Calu3 (cell line): ENCODE measurements at regions not wholly inside any gene's neighbourhood (a gene's known extent, or its start where the extent isn't known, plus 50 kb on each side); places are given as distances from the start of the nearest gene placed in this dataset.
"Not testable (repeated sequence)": the region's sequence is repeated elsewhere in the genome, so short reads cannot be mapped to it uniquely, and the experiment has no call there.

ENCODE experiments used
- BruUV-seq: library from RNA; stranded (reverse); fragments of 400-500 nt; replicated peaks from 2 replicates; lab custom pipeline; 2021; lab: Mats Ljungman, UMichigan
- CTCF ChIA-PET: fragments of 300-600 bp; sonication (Branson Sonifier 250); formaldehyde crosslinking; loops from one replicate; lab custom pipeline; 2022; ENCODE audit warnings: antibody characterized with exemption; lab: Charles Lee
- DNase-seq: peaks from one replicate; pipeline ENCODE4 v3.0.0; 2022
- H3K27ac Mint-ChIP-seq: one replicate; pipeline ENCODE4 v1.8.0; 2022; ENCODE audit warnings: mixed read lengths; ENCODE audit not compliant: unreplicated experiment
- H3K27me3 Mint-ChIP-seq: one replicate; pipeline ENCODE4 v1.8.0; 2022; ENCODE audit warnings: mixed read lengths; ENCODE audit not compliant: unreplicated experiment
- H3K36me3 Mint-ChIP-seq: one replicate; pipeline ENCODE4 v1.8.0; 2022; ENCODE audit warnings: mild to moderate bottlenecking, moderate library complexity, mixed read lengths; ENCODE audit not compliant: insufficient read depth, unreplicated experiment
- H3K4me1 Mint-ChIP-seq: one replicate; pipeline ENCODE4 v1.8.0; 2022; ENCODE audit warnings: mild to moderate bottlenecking, low read depth, mixed read lengths; ENCODE audit not compliant: unreplicated experiment
- H3K4me3 Mint-ChIP-seq: one replicate; pipeline ENCODE4 v1.8.0; 2022; ENCODE audit warnings: mild to moderate bottlenecking, low read depth, moderate library complexity, mixed read lengths; ENCODE audit not compliant: unreplicated experiment
- H3K9me3 Mint-ChIP-seq: one replicate; pipeline ENCODE4 v1.8.0; 2022; ENCODE audit warnings: low read depth, mixed read lengths; ENCODE audit not compliant: unreplicated experiment
- intact Hi-C: fragments of 100-400 bp; cut with micrococcal nuclease; formaldehyde crosslinking; loops from one replicate; pipeline ENCODE4 v1.10.0; 2022; ENCODE audit not compliant: unreplicated experiment
- TF ChIP-seq, protein P1 (sequence below): fragments of 200-600 bp; IDR thresholded peaks from one replicate; pipeline ENCODE4 v1.8.0; 2022; ENCODE audit warnings: antibody characterized with exemption; ENCODE audit not compliant: unreplicated experiment

DNA sequence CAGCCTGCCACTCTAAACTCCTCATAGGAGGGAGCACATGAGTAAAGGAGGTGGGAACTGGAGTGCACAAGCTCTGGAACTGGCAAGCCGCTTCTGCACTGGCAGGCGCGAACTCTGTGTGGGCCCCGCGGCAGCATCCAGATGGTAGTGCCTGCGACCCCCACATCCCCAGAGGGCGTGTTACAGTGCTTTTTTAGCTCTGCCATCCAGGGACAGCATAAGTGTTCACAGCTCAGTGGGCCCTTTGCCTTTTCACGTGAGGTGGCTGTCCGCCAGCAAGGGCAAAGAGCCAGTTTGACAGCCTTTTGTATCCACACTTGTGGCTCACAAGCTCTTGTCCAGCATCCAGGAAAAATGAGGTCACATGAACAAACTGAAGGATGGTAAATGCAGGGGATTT lies 581.6 kb upstream of the DIAPH2 start:
- Mint-ChIP-seq H3K9me3 (peaks cover 5% of the 10 kb centered on the region), H3K27ac (no peak overlapping the region), H3K4me1 (no peaks in the 10 kb centered on the region), H3K36me3 (no peaks in the 10 kb centered on the region), H3K27me3 (no peaks in the 10 kb centered on the region), H3K4me3 (no peak overlapping the region)
- intact Hi-C loops = no loop called here
- BruUV-seq = no TSS peak
- CTCF ChIA-PET = no interaction called here
- TF ChIP-seq, protein P1, sequence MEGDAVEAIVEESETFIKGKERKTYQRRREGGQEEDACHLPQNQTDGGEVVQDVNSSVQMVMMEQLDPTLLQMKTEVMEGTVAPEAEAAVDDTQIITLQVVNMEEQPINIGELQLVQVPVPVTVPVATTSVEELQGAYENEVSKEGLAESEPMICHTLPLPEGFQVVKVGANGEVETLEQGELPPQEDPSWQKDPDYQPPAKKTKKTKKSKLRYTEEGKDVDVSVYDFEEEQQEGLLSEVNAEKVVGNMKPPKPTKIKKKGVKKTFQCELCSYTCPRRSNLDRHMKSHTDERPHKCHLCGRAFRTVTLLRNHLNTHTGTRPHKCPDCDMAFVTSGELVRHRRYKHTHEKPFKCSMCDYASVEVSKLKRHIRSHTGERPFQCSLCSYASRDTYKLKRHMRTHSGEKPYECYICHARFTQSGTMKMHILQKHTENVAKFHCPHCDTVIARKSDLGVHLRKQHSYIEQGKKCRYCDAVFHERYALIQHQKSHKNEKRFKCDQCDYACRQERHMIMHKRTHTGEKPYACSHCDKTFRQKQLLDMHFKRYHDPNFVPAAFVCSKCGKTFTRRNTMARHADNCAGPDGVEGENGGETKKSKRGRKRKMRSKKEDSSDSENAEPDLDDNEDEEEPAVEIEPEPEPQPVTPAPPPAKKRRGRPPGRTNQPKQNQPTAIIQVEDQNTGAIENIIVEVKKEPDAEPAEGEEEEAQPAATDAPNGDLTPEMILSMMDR = no peak
- no peak for DNase-seq

DNA sequence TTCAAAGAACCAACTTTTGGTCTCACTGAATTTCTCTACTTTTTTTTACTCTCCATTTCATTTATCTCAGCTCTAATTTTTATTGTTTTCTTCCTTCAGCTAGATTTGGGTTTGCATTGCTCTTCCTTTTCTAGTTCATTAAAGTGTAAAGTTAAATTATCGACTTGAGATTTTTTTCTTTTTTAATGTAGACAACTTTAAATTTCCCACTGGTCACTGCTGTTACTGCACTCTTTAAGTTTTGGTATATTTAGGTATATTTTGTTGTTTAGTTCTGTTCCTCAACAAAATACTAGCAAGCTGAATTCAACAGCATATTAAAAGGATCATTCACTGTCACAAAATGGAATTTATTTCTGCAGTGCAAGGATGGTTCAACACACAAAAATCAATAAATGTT lies 572.0 kb upstream of the DIAPH2 start:
- intact Hi-C loops = no loop called here
- peaks cover 2% of the 10 kb centered on the region for H3K9me3 Mint-ChIP-seq
- no peak for DNase-seq
- CTCF ChIA-PET = no interaction called here
- no peaks in the 10 kb centered on the region for H3K27me3 Mint-ChIP-seq
- H3K36me3 Mint-ChIP-seq = no peaks in the 10 kb centered on the region
- no TSS peak for BruUV-seq
- H3K27ac Mint-ChIP-seq = no peak overlapping the region
- TF ChIP-seq, protein P1 = no peak
- no peaks in the 10 kb centered on the region for H3K4me1 Mint-ChIP-seq
- no peak overlapping the region for H3K4me3 Mint-ChIP-seq

DNA sequence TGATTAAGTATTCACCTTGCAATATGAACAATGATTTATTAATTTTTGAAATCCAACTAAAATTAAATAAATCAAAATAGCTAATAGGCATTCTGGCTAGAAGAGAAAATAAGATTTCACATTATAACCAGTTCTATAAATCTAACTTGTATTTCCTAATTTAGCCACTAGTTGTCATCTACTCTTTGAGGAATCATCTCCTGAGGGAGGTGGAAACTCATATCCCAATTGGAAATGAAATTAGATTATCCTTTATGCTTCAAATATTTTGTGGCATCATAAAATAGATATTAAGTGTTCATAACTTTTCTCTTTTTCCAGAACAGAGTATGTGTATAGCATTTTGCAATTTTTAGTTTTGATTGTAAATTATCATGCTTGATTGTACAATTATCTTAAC lies 558.5 kb upstream of the DIAPH2 start:
- no TSS peak for BruUV-seq
- peaks cover 8% of the 10 kb centered on the region for H3K9me3 Mint-ChIP-seq
- no peak for DNase-seq
- H3K27me3 Mint-ChIP-seq = no peaks in the 10 kb centered on the region
- H3K4me3 Mint-ChIP-seq = no peak overlapping the region
- no peaks in the 10 kb centered on the region for H3K36me3 Mint-ChIP-seq
- H3K27ac Mint-ChIP-seq = no peak overlapping the region
- intact Hi-C loops = no loop called here
- TF ChIP-seq, protein P1 = no peak
- no peaks in the 10 kb centered on the region for H3K4me1 Mint-ChIP-seq
- CTCF ChIA-PET = no interaction called here

DNA sequence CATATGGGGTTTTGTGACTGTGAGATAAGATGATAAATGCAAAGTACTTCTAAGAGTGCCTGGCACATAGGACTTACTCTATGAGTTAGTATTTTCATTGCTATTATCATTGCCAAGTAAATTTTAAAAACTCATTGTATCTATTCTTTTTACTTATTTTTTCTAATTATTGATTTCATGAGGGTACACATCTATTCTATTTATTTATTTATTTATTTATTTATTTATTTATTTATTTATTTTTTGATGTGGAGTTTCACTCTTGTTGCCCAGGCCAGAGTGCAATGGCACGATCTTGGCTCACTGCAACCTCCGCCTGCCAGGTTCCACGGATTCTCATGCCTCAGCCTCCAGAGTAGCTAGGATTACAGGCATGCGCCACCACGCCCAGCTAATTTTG lies 556.6 kb upstream of the DIAPH2 start:
- H3K36me3 Mint-ChIP-seq, H3K9me3 Mint-ChIP-seq, H3K4me1 Mint-ChIP-seq, H3K4me3 Mint-ChIP-seq, H3K27me3 Mint-ChIP-seq, H3K27ac Mint-ChIP-seq, BruUV-seq, intact Hi-C loops, DNase-seq, CTCF ChIA-PET: not testable (repeated sequence)

DNA sequence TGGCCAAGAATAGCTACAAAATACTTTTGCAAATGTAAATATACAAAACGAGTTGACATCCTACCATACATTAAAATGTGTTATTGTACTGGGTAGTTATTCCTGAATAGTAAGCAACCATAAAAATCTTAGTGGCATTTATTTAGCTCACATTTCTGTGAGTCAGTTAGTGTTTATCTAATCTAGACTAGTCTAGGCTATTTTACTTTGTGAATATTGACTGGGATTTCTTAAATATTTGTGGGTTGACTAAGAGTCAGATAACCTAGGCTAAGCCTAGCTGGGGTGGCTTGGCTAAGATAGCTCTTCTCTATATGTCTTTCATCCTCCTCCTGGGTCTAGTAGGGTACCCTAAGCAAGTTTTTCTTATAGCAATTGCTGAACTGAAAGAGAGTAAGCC lies 543.8 kb upstream of the DIAPH2 start:
- intact Hi-C loops = no loop called here
- H3K27me3 Mint-ChIP-seq = no peaks in the 10 kb centered on the region
- no peaks in the 10 kb centered on the region for H3K9me3 Mint-ChIP-seq
- H3K27ac Mint-ChIP-seq = no peak overlapping the region
- no TSS peak for BruUV-seq
- no peak overlapping the region for H3K4me3 Mint-ChIP-seq
- CTCF ChIA-PET = no interaction called here
- no peaks in the 10 kb centered on the region for H3K36me3 Mint-ChIP-seq
- TF ChIP-seq, protein P1 = no peak
- DNase-seq = no peak
- no peaks in the 10 kb centered on the region for H3K4me1 Mint-ChIP-seq
